Amniotic epithelial cell (primary cell): ENCODE measurements at regions not wholly inside any gene's neighbourhood (a gene's known extent, or its start where the extent isn't known, plus 50 kb on each side); places are given as distances from the start of the nearest gene placed in this dataset.

ENCODE experiments used
- DNase-seq: peaks from one replicate; pipeline ENCODE4 v3.0.0-alpha.2; 2010; ENCODE audit warnings: low read depth

DNA sequence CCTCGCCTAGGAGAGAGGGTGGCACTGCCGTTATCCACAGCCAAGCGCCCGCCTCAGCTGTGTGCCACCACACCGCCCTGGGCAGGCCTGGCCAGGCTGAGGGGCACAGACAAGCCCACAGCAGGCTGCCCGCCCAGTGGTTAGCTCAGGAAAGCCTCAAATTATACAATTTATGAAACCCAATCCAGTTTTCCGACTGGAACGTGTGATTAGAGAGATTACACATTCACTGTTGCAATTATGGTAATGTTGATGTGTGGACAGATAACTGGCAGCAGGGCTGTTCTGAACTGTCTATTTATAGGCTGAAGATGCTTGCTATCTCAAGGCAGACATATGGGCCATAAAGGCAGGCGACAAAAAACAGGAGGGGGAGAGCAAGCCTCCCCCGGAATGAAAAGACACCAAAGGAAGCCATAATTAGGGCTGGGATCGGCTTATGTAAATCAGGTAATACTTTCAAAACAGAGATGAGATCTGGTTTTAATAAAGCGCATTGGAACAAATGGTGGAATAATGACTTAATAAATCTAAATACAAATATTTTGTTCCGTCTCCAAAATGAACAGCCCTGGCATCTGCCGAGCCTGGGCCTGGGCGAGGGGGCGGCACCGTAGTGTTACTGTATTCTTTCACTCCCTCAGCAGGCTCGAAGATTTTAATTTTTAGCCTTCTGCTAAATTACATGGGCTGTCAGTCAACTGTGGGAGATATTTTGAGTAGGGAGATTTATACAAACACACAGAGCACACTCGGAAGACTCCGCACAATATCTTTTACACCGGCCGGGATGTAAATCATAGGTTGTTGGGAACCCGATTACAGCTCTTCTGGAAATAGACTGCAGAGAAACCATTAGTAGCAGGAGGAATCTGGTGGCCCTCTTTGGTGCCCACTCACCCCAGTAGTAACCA is 103.1 kb upstream of the TLE3 start:
- peak; percentile 64 for DNase-seq

DNA sequence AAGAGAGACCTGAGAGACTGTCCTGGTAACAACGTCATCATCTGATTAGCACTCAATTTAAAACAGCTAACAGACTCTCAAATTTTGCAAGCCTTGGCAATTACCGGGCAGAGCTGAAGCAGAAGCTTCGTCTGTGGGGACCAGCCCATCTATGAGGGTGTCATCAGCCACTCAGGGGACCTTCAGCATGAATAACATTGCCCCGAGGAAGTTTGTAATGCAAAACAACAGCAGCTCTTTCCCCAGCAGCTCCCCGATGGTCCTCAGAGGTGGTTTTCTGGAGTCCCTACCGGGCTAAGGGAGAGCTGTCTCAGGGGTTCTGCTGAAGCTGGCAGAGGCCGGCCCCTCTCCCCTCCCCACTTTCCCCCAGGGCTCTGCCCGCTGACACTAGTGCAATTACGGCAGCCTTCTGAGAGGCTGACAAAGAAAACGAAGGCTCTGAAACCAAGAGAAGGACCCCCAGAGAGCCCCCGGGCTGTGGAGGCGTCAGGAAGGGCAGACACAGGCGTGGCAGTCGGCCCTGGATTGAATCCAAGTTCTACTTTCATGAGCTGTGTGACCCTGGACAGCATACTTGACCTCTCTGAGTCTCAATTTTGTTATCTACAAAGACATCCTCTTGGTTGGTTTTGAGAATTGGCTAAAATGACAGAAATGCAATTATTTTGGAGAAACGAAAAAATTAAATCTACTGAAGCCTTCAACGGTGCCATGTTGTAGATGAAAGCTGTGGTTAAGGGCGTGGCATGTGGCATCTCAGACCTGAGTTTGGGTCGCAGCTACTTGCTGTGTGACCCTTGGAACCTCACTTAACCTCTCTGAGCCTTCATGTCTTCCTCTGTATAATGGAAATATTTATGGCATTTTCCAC is 102.1 kb upstream of the TLE3 start:
- no peak for DNase-seq

GRCh38 chr15:70199124-70199482 is 101.4 kb upstream of the TLE3 start:
- DNase-seq, result no peak

GRCh38 chr15:70198441-70199123 is 100.9 kb upstream of the TLE3 start:
- no peak for DNase-seq

- DNase-seq, result no peak
Observed at GRCh38 chr15:70197945-70198361, 100.2 kb upstream of the TLE3 start.

DNA sequence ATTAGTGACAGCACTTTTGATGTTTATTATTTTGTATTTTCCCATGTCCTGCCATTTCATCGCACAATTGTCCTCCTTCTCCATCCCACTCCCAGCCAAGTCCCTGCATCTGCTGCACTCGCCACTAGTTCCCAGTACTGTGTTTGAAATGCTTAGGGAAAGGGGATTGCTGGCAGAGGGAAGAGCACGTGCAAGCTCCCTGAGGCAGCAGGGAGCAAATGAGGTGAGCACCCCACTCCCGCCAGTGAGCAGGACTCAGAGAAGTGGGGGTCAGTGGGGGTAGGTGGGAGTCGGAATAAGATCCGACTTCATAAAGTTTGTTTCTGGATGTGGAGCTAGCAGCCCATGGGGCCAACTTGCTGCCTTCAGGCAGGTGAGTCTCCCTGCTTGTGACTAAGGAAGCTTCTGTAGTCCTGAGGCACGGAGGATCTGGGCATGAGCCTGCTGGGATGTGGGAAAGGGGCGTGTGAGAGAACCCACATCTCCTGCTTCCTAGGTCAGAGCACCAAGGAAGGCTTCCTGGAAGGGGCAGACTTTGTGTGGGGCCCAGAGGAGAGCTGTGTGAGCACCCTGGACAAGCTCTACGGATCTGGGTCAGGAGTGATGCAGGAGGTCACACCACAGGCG is 99.7 kb upstream of the TLE3 start:
- peak; percentile 19 for DNase-seq

GRCh38 chr15:70196372-70197316 is 98.9 kb upstream of the TLE3 start:
- DNase-seq, result peak; percentile 98

DNA sequence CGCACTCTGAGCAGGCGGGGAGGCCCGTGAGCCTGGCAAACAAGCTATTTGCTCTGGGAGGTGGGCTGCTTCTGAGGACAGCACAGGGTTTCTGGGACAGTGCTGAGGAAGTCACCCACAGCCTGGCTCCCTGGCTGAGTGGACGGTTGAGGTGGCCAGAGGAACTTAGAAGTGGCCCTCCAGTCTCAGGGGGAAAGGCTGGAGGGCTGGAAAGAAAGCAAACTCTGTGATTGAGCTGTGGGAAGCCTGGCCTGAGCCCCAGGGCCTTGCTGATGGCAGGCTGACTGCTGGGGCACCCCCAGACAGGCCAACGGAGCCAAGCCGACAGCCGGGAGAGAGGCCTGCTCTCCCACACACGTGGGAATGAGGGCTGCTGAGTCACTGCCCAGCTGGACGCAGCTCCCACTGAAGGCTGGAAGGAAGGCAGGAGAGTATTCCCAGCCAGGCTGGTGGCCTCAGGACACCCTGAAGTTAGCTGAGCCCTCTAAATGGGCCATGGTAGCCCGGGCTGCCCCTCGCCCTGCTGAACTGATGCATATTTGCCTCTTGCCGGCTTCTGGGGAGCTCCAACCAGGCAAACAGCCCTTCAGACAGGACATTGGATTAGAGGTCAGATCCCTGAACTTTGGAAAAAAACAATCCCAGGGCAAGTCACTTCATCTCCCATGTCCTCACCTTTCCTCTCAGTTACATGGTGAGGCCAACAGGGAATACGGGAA is 98.0 kb upstream of the TLE3 start:
- DNase-seq, result peak; percentile 95

DNA sequence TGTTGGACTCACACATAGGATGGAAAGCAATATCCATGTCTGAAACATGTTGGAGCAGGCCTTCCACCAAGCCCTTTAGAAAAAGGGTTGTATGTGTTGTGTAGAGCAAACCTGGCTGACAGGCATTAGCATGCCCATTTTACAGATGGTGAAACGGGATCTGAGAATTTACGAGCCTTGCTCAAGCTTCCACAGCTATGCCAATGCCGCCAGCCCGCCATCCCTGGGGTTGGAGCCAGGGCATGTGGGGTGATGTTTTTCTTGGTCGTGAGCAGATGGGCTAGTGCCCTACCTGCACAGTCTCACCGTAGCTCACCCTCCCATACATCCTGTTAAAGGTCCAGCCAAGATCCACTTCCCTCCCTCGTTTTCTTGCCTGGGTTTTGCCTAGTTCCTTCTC is 97.5 kb upstream of the TLE3 start:
- DNase-seq, result no peak

- DNase-seq, result no peak
Observed at GRCh38 chr15:70194266-70194665, 96.5 kb upstream of the TLE3 start.

- DNase-seq, result no peak
Observed at GRCh38 chr15:70193734-70194133, 96.0 kb upstream of the TLE3 start.

DNA sequence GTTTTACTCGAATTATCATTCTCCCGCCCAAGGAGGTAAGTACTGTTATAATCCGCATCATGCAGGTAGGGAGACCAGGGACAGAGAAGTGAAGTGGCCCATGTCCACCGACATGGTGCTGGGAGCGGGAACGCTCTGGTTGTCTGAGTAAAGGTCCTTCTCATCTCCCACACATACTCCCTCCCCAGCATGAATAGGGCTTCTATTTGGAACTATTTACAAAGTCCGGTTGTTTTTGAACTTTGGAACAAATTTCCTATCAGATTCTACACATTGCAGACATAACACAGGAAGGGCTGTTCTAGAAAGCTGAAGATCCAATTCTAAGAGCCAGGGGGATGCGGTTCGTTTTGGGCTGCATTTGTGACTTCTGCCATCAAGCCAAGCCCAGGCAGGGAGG is 94.8 kb upstream of the TLE3 start:
- no peak for DNase-seq

DNA sequence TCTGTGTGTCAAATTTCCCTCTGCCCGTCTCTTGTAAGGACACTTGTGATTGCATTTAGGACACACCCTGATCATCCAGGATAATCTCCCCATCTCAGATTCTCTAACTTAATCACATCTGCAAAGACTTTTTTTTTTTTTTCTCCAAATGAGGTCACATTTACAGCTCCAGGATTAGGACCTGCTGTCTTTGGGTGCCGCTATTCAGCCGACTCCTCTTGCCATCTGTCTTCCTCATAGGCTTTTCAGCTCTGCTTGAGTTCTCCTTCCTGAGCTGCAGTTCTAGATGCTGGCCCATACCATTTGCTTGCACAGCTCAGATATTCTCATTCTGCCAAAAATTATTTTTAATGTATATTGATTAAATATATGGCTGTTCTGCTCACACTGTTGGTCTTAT is 94.3 kb upstream of the TLE3 start:
- no peak for DNase-seq

- no peak for DNase-seq
Observed at GRCh38 chr15:70190965-70191364, 93.2 kb upstream of the TLE3 start.

DNA sequence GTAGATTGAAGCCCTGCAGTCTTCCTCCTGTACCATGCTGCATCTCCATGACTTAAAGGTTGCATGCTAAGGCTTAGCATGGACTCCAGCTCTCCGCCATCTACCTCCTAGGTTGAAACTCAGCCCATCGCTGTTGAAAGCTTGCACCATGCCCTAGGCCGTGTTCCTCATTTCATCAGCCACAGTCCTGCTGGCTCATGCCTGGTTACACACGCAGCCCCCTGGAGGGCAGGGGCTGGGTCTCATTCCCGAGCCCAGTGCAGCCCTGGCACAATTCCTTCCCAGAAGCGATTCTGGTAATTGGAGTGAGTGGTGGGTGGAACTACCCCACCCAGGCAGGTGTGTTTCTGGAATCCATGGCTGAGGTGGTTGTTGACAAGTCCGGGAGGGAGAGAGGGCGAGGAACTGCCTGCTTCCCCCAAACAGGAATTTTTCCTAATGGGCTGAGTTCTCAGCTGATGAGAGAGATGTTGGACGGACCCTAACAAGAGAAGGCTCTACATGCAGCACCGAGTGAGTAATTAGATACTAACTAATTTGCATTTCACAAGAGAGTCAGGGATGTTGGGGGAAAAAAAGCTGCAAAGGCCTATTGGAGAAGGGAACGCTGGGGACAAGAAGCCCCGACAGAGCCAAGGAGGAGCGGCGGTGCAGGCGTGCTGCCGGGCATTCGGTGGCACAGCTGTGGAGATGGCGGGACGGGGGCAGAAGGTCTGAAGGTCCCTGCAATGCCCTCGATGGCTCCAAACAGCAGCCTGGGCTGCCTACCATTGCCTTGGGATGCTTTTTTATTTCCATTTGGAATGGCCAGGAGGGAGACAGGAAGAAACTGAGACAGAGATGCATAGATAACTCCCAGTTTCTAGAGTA is 92.3 kb upstream of the TLE3 start:
- DNase-seq, result no peak

DNA sequence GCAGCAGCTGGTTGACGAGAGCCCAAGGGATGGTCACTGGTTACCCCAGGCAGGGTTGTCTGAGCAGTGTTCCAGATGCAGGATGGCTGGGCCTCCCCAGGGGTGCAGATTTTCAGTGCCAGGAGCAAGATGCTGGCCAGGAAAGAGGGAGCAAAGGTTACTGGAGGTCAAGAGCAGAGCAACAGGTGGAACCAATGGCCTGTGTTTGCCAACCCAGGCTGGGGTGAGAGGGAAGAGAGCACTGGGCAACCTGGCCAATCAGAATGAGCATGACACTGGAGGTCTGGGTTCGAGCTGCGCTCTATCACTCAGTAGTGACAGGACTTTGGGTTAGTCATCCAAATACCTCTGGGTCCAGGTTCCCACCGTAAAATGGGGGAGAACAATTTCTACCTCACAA is 90.6 kb upstream of the TLE3 start:
- DNase-seq, result no peak

GRCh38 chr15:70187331-70187730 is 89.6 kb upstream of the TLE3 start:
- DNase-seq, result no peak

DNA sequence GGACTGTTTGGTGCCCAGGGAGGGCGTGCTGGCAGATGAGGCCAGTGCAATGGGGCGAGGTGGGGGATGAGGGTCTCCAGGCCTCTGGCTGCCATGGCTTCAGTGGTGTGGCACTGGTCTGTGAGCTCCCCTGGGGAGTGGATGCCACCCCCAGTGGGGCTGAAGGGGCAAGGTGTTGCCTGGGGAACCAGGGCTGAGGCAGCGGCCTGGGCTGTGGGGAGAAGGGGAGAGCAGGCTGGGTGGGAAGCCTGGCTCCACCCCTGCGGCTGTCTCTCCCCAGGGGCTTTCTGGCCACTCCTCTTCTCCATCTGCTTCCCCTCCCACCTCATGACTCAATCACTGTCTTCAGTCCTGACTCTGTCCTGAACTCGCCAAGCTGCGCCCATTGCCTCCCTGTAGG is 88.4 kb upstream of the TLE3 start:
- no peak for DNase-seq

- peak; percentile 83 for DNase-seq
Observed at GRCh38 chr15:70185251-70185711, 87.6 kb upstream of the TLE3 start.
